GM23338 (cell line): ENCODE measurements at regions not wholly inside any gene's neighbourhood (a gene's known extent, or its start where the extent isn't known, plus 50 kb on each side); places are given as distances from the start of the nearest gene placed in this dataset.

Experiments
- CTCF ChIP-seq, 2 experiments: fragments of 200-600 bp in 1 of 2; sonication (generic) in 1 of 2; conservative IDR thresholded peaks; 2 replicates each; pipeline versions ENCODE4 v1.5.1 to v1.6.1; 2016 to 2017; ENCODE audit warnings: antibody characterized with exemption in 2 of 2, low read depth in 2 of 2, mild to moderate bottlenecking in 2 of 2, moderate library complexity in 1 of 2
- EZH2 ChIP-seq: fragments of 200-600 bp; sonication (generic); IDR thresholded peaks from one replicate; pipeline ENCODE4 v1.8.0; 2017; ENCODE audit warnings: antibody characterized with exemption, mild to moderate bottlenecking, low read depth; ENCODE audit not compliant: unreplicated experiment
- EZH2phosphoT487 ChIP-seq: fragments of 200-600 bp; sonication (generic); IDR thresholded peaks from one replicate; pipeline ENCODE4 v1.8.1; 2018; ENCODE audit warnings: antibody characterized with exemption; ENCODE audit not compliant: unreplicated experiment
- JUNB ChIP-seq: IDR thresholded peaks from one replicate; pipeline ENCODE4 v1.6.1; 2016; ENCODE audit warnings: antibody characterized with exemption; ENCODE audit not compliant: unreplicated experiment
- POLR2AphosphoS5 ChIP-seq: IDR thresholded peaks from 2 replicates; pipeline ENCODE4 v1.6.1; 2016; ENCODE audit warnings: antibody characterized with exemption, low read depth
- REST ChIP-seq: IDR thresholded peaks from one replicate; pipeline ENCODE4 v1.6.1; 2018; ENCODE audit warnings: antibody characterized with exemption; ENCODE audit not compliant: unreplicated experiment

- TF ChIP-seq CTCF (conservative IDR thresholded peaks at IDR 0.05; ENCODE audit: low read depth in 2 of 2) (no peak), JUNB (no peak), EZH2 (no peak), POLR2AphosphoS5 (no peak), REST (no peak), EZH2phosphoT487 (no peak)
Measured at GRCh38 chr20:24837781-24838450, 111.2 kb upstream of the CST7 start.
